ENCODE measurements at regions not wholly inside any gene's neighbourhood (a gene's known extent, or its start where the extent isn't known, plus 50 kb on each side); places are given as distances from the start of the nearest gene placed in this dataset.

GRCh38 chr11:19651028-19651427 lies 61.6 kb upstream of the NAV2 start:
- TF ChIP-seq CTCF (conservative IDR thresholded peaks at IDR 0.05 in 1 of 2, IDR thresholded peaks at IDR 0.05 in 1 of 2; ENCODE audit: extremely low read depth in 1 of 2, insufficient read depth in 1 of 2, low read depth in 1 of 2, low read length in 2 of 2) (no peak), EZH2 (IDR thresholded peaks at IDR 0.05; ENCODE audit: borderline replicate concordance, low read length) (no peak)
